ENCODE measurements at regions not wholly inside any gene's neighbourhood (a gene's known extent, or its start where the extent isn't known, plus 50 kb on each side); places are given as distances from the start of the nearest gene placed in this dataset.

DNA sequence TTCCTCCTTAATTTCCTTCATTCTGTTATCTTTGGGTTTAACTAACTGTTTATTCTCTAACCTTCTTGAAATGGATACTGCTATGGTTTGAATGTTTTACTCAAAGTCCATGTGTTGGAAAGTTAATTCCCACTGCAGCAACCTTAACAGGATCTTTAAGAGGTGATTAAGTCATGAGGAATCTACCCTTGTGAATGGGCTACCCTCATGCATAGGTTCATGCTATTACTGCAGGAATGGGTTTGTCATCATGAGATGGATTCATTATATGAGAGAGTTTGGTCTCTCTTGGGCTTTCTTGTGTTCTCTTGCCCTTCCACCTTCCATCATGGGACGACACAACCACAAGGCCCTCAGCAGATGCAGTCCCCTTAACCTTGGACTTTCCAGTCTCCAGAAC, 516.9 kb downstream of the ADGRL2 start:
- H3K27me3 Mint-ChIP-seq (ENCODE audit: low read depth), result no peaks in the 10 kb centered on the region
- H3K27ac Mint-ChIP-seq (ENCODE audit: unreplicated experiment), result no peak overlapping the region
- no peak for DNase-seq (ENCODE audit: low read depth, low spot score)
- peaks cover 4% of the 10 kb centered on the region for H3K36me3 Mint-ChIP-seq (ENCODE audit: low read depth)
- no peak overlapping the region for H3K4me3 Mint-ChIP-seq
- no peaks in the 10 kb centered on the region for H3K4me1 Mint-ChIP-seq
- H3K9me3 Mint-ChIP-seq, result peaks cover 2% of the 10 kb centered on the region
- TF ChIP-seq, protein P1, sequence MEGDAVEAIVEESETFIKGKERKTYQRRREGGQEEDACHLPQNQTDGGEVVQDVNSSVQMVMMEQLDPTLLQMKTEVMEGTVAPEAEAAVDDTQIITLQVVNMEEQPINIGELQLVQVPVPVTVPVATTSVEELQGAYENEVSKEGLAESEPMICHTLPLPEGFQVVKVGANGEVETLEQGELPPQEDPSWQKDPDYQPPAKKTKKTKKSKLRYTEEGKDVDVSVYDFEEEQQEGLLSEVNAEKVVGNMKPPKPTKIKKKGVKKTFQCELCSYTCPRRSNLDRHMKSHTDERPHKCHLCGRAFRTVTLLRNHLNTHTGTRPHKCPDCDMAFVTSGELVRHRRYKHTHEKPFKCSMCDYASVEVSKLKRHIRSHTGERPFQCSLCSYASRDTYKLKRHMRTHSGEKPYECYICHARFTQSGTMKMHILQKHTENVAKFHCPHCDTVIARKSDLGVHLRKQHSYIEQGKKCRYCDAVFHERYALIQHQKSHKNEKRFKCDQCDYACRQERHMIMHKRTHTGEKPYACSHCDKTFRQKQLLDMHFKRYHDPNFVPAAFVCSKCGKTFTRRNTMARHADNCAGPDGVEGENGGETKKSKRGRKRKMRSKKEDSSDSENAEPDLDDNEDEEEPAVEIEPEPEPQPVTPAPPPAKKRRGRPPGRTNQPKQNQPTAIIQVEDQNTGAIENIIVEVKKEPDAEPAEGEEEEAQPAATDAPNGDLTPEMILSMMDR (conservative IDR thresholded peaks at IDR 0.05), result no peak

DNA sequence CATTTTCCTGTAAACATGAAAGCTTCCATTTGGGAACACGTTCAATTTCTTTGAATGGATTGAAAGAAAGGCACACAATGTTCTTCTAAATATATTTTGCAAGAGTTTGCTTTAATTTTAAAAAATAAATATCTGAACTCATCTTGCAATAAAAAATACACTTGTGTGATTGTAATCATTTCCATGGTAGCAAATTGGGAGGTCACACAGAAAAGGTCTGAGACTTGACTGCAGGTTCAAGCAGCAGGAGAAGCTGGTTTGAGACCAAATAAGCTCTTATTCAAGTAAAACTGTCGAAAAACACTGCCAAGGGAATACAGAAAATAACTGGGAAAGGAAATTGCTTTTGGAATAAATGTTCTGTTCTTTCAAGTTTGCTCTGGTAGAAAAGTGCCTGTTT, 498.9 kb downstream of the ADGRL2 start:
- Mint-ChIP-seq H3K27ac (ENCODE audit: unreplicated experiment) (no peak overlapping the region), H3K9me3 (no peaks in the 10 kb centered on the region), H3K4me3 (no peak overlapping the region), H3K36me3 (ENCODE audit: low read depth) (no peaks in the 10 kb centered on the region), H3K4me1 (peaks cover 7% of the 10 kb centered on the region), H3K27me3 (ENCODE audit: low read depth) (no peaks in the 10 kb centered on the region)
- TF ChIP-seq, protein P1 (conservative IDR thresholded peaks at IDR 0.05), result no peak
- no peak for DNase-seq (ENCODE audit: low read depth, low spot score)

DNA sequence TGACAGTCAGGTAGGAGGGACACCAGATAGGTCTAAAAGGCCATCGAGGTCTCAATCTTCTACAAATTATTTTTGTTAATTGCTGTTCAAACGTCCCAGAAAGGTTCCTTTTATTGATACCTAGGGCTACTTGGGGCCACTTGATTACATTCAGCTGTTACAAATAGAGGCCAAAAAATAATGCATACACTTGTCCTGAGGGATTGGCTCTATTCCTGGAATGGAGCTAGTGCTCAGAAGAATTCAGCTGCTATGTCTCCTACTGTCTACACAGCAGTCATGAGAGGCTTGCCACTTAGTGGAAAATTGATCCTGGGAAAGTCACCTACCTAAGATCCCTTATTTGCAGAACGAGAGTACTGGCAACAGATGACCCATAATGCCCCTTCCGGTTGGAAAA, 498.3 kb downstream of the ADGRL2 start:
- DNase-seq (ENCODE audit: low read depth, low spot score), result no peak
- H3K9me3 Mint-ChIP-seq, result no peaks in the 10 kb centered on the region
- TF ChIP-seq, protein P1 (conservative IDR thresholded peaks at IDR 0.05), result no peak
- peaks cover 7% of the 10 kb centered on the region for H3K4me1 Mint-ChIP-seq
- no peak overlapping the region for H3K27ac Mint-ChIP-seq (ENCODE audit: unreplicated experiment)
- no peak overlapping the region for H3K4me3 Mint-ChIP-seq
- no peaks in the 10 kb centered on the region for H3K27me3 Mint-ChIP-seq (ENCODE audit: low read depth)
- no peaks in the 10 kb centered on the region for H3K36me3 Mint-ChIP-seq (ENCODE audit: low read depth)

DNA sequence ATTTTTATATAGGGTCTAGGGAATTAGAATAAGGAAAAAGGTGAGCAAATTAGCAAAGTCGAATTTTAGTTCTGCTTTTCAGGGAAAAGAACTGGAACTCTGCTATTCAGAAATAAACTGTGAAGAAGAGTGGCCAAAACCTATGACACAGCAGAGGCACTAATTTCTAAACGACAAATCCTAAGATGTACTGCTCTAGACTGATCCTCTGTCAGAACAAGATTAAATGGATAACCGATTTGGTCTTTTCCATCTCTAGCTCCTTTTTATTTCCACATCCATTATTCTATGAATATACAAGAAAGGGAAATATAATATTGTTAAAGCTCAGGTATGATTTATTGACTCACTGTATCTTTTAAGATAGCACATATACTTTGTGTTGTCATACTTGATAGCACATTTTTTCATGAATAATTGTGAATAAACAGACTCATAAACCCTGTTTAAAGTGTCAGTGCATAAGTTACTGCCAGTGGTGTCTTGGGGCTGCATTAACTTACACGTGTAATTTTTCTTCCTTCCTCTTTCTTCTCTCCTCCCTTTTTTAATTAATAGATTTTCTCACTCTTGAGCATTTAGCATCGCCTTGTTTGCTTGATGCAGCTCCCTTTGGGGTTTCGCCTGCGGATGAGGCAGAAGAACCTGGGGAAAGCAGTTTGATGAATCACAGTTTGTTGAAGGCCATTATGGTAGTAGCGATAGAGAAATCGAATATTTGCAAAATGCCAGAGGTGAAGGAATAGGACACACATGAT, 496.6 kb downstream of the ADGRL2 start:
- DNase-seq (ENCODE audit: low read depth, low spot score), result no peak
- Mint-ChIP-seq H3K9me3 (no peaks in the 10 kb centered on the region), H3K4me1 (peaks cover 7% of the 10 kb centered on the region), H3K36me3 (ENCODE audit: low read depth) (no peaks in the 10 kb centered on the region), H3K4me3 (no peak overlapping the region), H3K27me3 (ENCODE audit: low read depth) (no peaks in the 10 kb centered on the region), H3K27ac (ENCODE audit: unreplicated experiment) (peak overlapping the region; percentile 63)
- TF ChIP-seq, protein P1 (conservative IDR thresholded peaks at IDR 0.05), result no peak

DNA sequence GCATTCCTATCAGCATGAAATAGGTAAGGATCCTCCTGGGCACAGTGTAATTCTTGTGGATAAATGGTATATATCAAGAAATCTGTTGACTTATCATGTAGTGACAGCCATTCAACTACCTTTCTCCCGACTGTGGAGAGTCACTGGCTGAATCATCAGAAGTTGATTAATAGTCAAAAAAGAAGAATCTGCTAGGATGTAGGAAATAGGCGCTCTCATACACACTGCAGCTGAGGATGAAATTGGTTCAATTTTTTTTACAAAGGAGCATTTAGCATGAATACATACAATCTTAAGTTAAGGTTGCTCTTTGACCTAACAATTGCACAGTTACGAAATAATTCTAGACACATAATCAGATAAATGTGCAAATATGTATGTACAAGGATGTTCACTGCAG, 486.8 kb downstream of the ADGRL2 start:
- no peak for DNase-seq (ENCODE audit: low read depth, low spot score)
- no peaks in the 10 kb centered on the region for H3K9me3 Mint-ChIP-seq
- no peak overlapping the region for H3K4me3 Mint-ChIP-seq
- no peaks in the 10 kb centered on the region for H3K27me3 Mint-ChIP-seq (ENCODE audit: low read depth)
- no peaks in the 10 kb centered on the region for H3K4me1 Mint-ChIP-seq
- no peak overlapping the region for H3K27ac Mint-ChIP-seq (ENCODE audit: unreplicated experiment)
- H3K36me3 Mint-ChIP-seq (ENCODE audit: low read depth), result no peaks in the 10 kb centered on the region
- TF ChIP-seq, protein P1 (conservative IDR thresholded peaks at IDR 0.05), result no peak
